ENCODE measurements at regions not wholly inside any gene's neighbourhood (a gene's known extent, or its start where the extent isn't known, plus 50 kb on each side); places are given as distances from the start of the nearest gene placed in this dataset.

GRCh38 chr7:20013536-20013935 lies 203.6 kb downstream of the MACC1 start:
- no peaks in the 10 kb centered on the region for H4K20me1 ChIP-seq (ENCODE audit: insufficient read depth)
- no peak overlapping the region for H3K4me2 ChIP-seq (ENCODE audit: low read length)
- peak overlapping the region; percentile 54 for H3K27ac ChIP-seq (ENCODE audit: low read length)
- H3K9ac ChIP-seq (ENCODE audit: low read length), result no peak overlapping the region
- no peaks in the 10 kb centered on the region for H3K9me2 ChIP-seq (ENCODE audit: insufficient read depth, low read length)
- no peaks in the 10 kb centered on the region for H3K36me3 ChIP-seq (ENCODE audit: insufficient read depth, low read length)
- no peaks in the 10 kb centered on the region for H3K79me2 ChIP-seq (replicated peaks; ENCODE audit: insufficient read depth, low read length)
- no peaks in the 10 kb centered on the region for H3K9me3 ChIP-seq (ENCODE audit: low read length)
- H3F3A ChIP-seq (ENCODE audit: insufficient read depth, low read length, poor library complexity, severe bottlenecking), result no peaks in the 10 kb centered on the region
- no peak overlapping the region for H2AFZ ChIP-seq (ENCODE audit: low read depth, low read length)
- no peak overlapping the region for H3K4me3 ChIP-seq (ENCODE audit: low read length)
- H3K27me3 ChIP-seq (ENCODE audit: insufficient read depth, low read depth, low read length), result no peaks in the 10 kb centered on the region
- no peak for TF ChIP-seq TAF1 (IDR thresholded peaks at IDR 0.05; ENCODE audit: low read depth)
- TF ChIP-seq POLR2AphosphoS5 (IDR thresholded peaks at IDR 0.05), result no peak
- TF ChIP-seq, protein P1, sequence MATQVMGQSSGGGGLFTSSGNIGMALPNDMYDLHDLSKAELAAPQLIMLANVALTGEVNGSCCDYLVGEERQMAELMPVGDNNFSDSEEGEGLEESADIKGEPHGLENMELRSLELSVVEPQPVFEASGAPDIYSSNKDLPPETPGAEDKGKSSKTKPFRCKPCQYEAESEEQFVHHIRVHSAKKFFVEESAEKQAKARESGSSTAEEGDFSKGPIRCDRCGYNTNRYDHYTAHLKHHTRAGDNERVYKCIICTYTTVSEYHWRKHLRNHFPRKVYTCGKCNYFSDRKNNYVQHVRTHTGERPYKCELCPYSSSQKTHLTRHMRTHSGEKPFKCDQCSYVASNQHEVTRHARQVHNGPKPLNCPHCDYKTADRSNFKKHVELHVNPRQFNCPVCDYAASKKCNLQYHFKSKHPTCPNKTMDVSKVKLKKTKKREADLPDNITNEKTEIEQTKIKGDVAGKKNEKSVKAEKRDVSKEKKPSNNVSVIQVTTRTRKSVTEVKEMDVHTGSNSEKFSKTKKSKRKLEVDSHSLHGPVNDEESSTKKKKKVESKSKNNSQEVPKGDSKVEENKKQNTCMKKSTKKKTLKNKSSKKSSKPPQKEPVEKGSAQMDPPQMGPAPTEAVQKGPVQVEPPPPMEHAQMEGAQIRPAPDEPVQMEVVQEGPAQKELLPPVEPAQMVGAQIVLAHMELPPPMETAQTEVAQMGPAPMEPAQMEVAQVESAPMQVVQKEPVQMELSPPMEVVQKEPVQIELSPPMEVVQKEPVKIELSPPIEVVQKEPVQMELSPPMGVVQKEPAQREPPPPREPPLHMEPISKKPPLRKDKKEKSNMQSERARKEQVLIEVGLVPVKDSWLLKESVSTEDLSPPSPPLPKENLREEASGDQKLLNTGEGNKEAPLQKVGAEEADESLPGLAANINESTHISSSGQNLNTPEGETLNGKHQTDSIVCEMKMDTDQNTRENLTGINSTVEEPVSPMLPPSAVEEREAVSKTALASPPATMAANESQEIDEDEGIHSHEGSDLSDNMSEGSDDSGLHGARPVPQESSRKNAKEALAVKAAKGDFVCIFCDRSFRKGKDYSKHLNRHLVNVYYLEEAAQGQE (IDR thresholded peaks at IDR 0.05; ENCODE audit: borderline replicate concordance), result peak; percentile 21

- Histone ChIP-seq H3F3A (ENCODE audit: insufficient read depth, low read length, poor library complexity, severe bottlenecking) (no peaks in the 10 kb centered on the region), H3K36me3 (ENCODE audit: insufficient read depth, low read length) (no peaks in the 10 kb centered on the region), H3K27me3 (ENCODE audit: insufficient read depth, low read depth, low read length) (no peaks in the 10 kb centered on the region), H3K27ac (ENCODE audit: low read length) (no peak overlapping the region), H3K9ac (ENCODE audit: low read length) (no peak overlapping the region), H3K4me2 (ENCODE audit: low read length) (no peak overlapping the region), H2AFZ (ENCODE audit: low read depth, low read length) (no peak overlapping the region), H3K9me2 (ENCODE audit: insufficient read depth, low read length) (no peaks in the 10 kb centered on the region), H3K4me3 (ENCODE audit: low read length) (no peak overlapping the region), H3K79me2 (replicated peaks; ENCODE audit: insufficient read depth, low read length) (no peaks in the 10 kb centered on the region), H3K9me3 (ENCODE audit: low read length) (no peaks in the 10 kb centered on the region), H4K20me1 (ENCODE audit: insufficient read depth) (no peaks in the 10 kb centered on the region)
- TF ChIP-seq EZH2 (IDR thresholded peaks at IDR 0.05; ENCODE audit: borderline replicate concordance, insufficient read depth, low read length, poor library complexity, severe bottlenecking) (no peak), EP300 (conservative IDR thresholded peaks at IDR 0.05; ENCODE audit: poor library complexity, severe bottlenecking) (no peak), RAD21 (conservative IDR thresholded peaks at IDR 0.05) (no peak), MXI1 (conservative IDR thresholded peaks at IDR 0.05; ENCODE audit: poor library complexity, severe bottlenecking) (no peak), SMC3 (conservative IDR thresholded peaks at IDR 0.05; ENCODE audit: poor library complexity) (no peak), POLR2AphosphoS5 (IDR thresholded peaks at IDR 0.05) (no peak), TAF1 (IDR thresholded peaks at IDR 0.05; ENCODE audit: low read depth) (no peak)
- TF ChIP-seq, protein P1 (IDR thresholded peaks at IDR 0.05; ENCODE audit: borderline replicate concordance), result no peak
- TF ChIP-seq, protein P2, sequence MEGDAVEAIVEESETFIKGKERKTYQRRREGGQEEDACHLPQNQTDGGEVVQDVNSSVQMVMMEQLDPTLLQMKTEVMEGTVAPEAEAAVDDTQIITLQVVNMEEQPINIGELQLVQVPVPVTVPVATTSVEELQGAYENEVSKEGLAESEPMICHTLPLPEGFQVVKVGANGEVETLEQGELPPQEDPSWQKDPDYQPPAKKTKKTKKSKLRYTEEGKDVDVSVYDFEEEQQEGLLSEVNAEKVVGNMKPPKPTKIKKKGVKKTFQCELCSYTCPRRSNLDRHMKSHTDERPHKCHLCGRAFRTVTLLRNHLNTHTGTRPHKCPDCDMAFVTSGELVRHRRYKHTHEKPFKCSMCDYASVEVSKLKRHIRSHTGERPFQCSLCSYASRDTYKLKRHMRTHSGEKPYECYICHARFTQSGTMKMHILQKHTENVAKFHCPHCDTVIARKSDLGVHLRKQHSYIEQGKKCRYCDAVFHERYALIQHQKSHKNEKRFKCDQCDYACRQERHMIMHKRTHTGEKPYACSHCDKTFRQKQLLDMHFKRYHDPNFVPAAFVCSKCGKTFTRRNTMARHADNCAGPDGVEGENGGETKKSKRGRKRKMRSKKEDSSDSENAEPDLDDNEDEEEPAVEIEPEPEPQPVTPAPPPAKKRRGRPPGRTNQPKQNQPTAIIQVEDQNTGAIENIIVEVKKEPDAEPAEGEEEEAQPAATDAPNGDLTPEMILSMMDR (IDR thresholded peaks at IDR 0.05; ENCODE audit: poor library complexity, severe bottlenecking), result no peak
These were observed 205.1 kb downstream of the MACC1 start for GRCh38 chr7:20012100-20012499.

Data from neural cell (in vitro differentiated cells).